ENCODE measurements at regions not wholly inside any gene's neighbourhood (a gene's known extent, or its start where the extent isn't known, plus 50 kb on each side); places are given as distances from the start of the nearest gene placed in this dataset.

- TF ChIP-seq, protein P1, sequence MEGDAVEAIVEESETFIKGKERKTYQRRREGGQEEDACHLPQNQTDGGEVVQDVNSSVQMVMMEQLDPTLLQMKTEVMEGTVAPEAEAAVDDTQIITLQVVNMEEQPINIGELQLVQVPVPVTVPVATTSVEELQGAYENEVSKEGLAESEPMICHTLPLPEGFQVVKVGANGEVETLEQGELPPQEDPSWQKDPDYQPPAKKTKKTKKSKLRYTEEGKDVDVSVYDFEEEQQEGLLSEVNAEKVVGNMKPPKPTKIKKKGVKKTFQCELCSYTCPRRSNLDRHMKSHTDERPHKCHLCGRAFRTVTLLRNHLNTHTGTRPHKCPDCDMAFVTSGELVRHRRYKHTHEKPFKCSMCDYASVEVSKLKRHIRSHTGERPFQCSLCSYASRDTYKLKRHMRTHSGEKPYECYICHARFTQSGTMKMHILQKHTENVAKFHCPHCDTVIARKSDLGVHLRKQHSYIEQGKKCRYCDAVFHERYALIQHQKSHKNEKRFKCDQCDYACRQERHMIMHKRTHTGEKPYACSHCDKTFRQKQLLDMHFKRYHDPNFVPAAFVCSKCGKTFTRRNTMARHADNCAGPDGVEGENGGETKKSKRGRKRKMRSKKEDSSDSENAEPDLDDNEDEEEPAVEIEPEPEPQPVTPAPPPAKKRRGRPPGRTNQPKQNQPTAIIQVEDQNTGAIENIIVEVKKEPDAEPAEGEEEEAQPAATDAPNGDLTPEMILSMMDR (IDR thresholded peaks at IDR 0.05): no peak
- no peak for TF ChIP-seq POLR2A (IDR thresholded peaks at IDR 0.05; ENCODE audit: low read depth)
Observed at GRCh38 chr3:174436367-174436766, 422.8 kb upstream of the NAALADL2 start.
